ENCODE measurements at regions not wholly inside any gene's neighbourhood (a gene's known extent, or its start where the extent isn't known, plus 50 kb on each side); places are given as distances from the start of the nearest gene placed in this dataset.

- TF ChIP-seq CREB1 (CRISPR knock-in tag; IDR thresholded peaks at IDR 0.05; ENCODE audit: low read depth) (no peak), REST (IDR thresholded peaks at IDR 0.05; ENCODE audit: unreplicated experiment) (no peak), EZH2 (IDR thresholded peaks at IDR 0.05; ENCODE audit: low read depth, unreplicated experiment) (no peak), EZH2phosphoT487 (IDR thresholded peaks at IDR 0.05; ENCODE audit: unreplicated experiment) (no peak), CTCF (conservative IDR thresholded peaks at IDR 0.05; ENCODE audit: low read depth in 2 of 2) (no peak), JUNB (IDR thresholded peaks at IDR 0.05; ENCODE audit: unreplicated experiment) (no peak), POLR2AphosphoS5 (IDR thresholded peaks at IDR 0.05; ENCODE audit: low read depth) (no peak), ETS1 (IDR thresholded peaks at IDR 0.05) (no peak), ZNF331 (CRISPR knock-in tag; IDR thresholded peaks at IDR 0.05; ENCODE audit: low read depth) (no peak), STAT1 (IDR thresholded peaks at IDR 0.05; ENCODE audit: unreplicated experiment) (no peak)
These were observed 157.3 kb downstream of the MRPL39 start for GRCh38 chr21:25449950-25450349.

Measured in GM23338 (cell line).